ENCODE measurements at regions not wholly inside any gene's neighbourhood (a gene's known extent, or its start where the extent isn't known, plus 50 kb on each side); places are given as distances from the start of the nearest gene placed in this dataset.

- TF ChIP-seq, protein P1, sequence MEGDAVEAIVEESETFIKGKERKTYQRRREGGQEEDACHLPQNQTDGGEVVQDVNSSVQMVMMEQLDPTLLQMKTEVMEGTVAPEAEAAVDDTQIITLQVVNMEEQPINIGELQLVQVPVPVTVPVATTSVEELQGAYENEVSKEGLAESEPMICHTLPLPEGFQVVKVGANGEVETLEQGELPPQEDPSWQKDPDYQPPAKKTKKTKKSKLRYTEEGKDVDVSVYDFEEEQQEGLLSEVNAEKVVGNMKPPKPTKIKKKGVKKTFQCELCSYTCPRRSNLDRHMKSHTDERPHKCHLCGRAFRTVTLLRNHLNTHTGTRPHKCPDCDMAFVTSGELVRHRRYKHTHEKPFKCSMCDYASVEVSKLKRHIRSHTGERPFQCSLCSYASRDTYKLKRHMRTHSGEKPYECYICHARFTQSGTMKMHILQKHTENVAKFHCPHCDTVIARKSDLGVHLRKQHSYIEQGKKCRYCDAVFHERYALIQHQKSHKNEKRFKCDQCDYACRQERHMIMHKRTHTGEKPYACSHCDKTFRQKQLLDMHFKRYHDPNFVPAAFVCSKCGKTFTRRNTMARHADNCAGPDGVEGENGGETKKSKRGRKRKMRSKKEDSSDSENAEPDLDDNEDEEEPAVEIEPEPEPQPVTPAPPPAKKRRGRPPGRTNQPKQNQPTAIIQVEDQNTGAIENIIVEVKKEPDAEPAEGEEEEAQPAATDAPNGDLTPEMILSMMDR (IDR thresholded peaks at IDR 0.05) = no peak
- ATAC-seq (ENCODE audit: low FRiP score) (no peak), DNase-seq (ENCODE audit: low spot score) (no peak)
These were observed 1127.5 kb downstream of the TAF11L14 start for GRCh38 chr5:18761801-18762200.

GRCh38 chr5:18764161-18764560 lies 1129.9 kb downstream of the TAF11L14 start:
- TF ChIP-seq, protein P1 (IDR thresholded peaks at IDR 0.05) = no peak
- ATAC-seq (ENCODE audit: low FRiP score) (no peak), DNase-seq (ENCODE audit: low spot score) (no peak)

- ATAC-seq (ENCODE audit: low FRiP score) (no peak), DNase-seq (ENCODE audit: low spot score) (no peak)
These were observed 1131.0 kb downstream of the TAF11L14 start for GRCh38 chr5:18765304-18765703.

GRCh38 chr5:18771097-18771610 lies 1136.9 kb downstream of the TAF11L14 start:
- ATAC-seq (ENCODE audit: low FRiP score) (no peak), DNase-seq (ENCODE audit: low spot score) (no peak)
- TF ChIP-seq, protein P1 (IDR thresholded peaks at IDR 0.05) = no peak

More at GRCh38 chr5:18765304-18765703, 1131.0 kb downstream of the TAF11L14 start:
- TF ChIP-seq, protein P1 (IDR thresholded peaks at IDR 0.05) = no peak

- no peak for ATAC-seq (ENCODE audit: low FRiP score)
- DNase-seq (ENCODE audit: low spot score) = no peak
- TF ChIP-seq, protein P1 (IDR thresholded peaks at IDR 0.05) = no peak
These were observed 1138.2 kb downstream of the TAF11L14 start for GRCh38 chr5:18772475-18772874.

DNA sequence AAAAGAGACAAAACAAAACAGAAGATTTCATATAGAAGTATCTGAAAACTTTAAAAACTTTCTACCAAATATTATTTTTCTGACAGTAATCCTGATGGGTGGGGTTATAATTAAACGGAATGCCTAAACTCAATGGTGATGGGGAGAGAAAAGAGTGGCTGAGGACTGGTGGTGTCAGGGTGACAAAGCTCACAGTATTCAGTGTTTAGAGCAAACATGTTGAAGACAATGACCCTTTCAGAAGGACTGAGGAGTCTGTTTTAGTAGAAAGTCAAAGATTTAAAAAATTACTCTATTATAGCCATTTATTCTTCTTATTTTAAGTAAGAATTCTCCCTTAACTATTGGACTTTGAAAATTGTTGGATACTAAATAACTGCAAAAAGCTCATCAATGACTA lies 1144.0 kb downstream of the TAF11L14 start:
- TF ChIP-seq, protein P1 (IDR thresholded peaks at IDR 0.05) = no peak
- DNase-seq (ENCODE audit: low spot score) (no peak), ATAC-seq (ENCODE audit: low FRiP score) (no peak)

DNA sequence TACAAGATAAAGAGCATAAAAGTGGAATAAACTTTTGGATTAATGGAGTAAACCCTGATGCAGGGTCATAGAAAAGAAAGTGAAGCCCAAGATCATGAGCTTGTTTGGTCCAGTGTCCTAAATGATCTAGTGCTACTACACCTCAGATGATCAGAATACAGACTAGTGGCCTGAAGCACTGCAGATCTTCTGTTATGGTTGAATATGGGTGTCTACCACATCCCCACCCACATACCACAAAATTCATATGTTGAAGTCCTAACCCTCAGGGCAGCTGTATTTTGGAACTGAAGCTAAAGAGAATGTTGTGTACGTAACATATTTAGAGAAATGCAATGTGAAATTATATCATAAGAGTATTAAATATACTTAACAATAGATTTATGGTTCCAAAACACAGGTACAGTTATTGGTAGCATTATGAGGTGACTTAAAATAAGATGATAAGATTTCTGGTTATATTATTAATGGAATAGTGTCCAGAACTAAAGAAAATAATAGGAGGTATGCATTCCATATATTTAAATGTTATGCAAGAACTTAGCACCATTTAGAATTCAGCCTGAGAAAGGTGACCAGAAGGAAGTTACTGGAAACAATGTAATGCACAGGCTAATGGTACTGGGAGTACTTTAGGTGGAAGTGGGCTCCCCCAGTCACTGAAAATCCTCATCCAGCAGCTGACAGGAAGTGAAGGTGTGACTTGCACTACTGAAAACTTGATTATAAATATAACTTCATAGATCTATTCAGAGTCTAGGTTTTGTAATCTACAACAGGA lies 1155.1 kb downstream of the TAF11L14 start:
- TF ChIP-seq, protein P1 (IDR thresholded peaks at IDR 0.05) = no peak
- DNase-seq (ENCODE audit: low spot score) (no peak), ATAC-seq (ENCODE audit: low FRiP score) (no peak)

Measured in omental fat pad (tissue), 3 donors.